ENCODE measurements at regions not wholly inside any gene's neighbourhood (a gene's known extent, or its start where the extent isn't known, plus 50 kb on each side); places are given as distances from the start of the nearest gene placed in this dataset.

DNA sequence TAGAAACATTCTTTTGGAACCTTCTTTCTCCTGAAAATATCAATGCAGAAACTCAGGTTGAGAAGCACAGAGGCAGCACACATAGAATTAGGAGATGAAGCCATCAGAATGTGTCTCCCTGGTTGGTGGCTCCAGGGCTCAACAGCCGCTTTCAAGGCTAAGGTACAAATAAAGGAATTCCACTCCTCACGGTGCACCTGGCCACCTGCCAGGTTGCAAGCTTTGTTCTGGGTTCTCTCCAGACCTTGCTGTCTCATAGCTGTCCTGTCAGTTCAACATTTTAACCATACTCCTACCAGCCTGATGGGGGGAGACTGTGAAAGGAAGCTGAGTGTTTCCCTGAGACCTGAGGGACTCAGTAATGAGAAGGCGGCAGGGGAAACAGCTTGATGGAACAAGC is 96.3 kb upstream of the HPF1 start (continued):
- TF ChIP-seq, protein P1, sequence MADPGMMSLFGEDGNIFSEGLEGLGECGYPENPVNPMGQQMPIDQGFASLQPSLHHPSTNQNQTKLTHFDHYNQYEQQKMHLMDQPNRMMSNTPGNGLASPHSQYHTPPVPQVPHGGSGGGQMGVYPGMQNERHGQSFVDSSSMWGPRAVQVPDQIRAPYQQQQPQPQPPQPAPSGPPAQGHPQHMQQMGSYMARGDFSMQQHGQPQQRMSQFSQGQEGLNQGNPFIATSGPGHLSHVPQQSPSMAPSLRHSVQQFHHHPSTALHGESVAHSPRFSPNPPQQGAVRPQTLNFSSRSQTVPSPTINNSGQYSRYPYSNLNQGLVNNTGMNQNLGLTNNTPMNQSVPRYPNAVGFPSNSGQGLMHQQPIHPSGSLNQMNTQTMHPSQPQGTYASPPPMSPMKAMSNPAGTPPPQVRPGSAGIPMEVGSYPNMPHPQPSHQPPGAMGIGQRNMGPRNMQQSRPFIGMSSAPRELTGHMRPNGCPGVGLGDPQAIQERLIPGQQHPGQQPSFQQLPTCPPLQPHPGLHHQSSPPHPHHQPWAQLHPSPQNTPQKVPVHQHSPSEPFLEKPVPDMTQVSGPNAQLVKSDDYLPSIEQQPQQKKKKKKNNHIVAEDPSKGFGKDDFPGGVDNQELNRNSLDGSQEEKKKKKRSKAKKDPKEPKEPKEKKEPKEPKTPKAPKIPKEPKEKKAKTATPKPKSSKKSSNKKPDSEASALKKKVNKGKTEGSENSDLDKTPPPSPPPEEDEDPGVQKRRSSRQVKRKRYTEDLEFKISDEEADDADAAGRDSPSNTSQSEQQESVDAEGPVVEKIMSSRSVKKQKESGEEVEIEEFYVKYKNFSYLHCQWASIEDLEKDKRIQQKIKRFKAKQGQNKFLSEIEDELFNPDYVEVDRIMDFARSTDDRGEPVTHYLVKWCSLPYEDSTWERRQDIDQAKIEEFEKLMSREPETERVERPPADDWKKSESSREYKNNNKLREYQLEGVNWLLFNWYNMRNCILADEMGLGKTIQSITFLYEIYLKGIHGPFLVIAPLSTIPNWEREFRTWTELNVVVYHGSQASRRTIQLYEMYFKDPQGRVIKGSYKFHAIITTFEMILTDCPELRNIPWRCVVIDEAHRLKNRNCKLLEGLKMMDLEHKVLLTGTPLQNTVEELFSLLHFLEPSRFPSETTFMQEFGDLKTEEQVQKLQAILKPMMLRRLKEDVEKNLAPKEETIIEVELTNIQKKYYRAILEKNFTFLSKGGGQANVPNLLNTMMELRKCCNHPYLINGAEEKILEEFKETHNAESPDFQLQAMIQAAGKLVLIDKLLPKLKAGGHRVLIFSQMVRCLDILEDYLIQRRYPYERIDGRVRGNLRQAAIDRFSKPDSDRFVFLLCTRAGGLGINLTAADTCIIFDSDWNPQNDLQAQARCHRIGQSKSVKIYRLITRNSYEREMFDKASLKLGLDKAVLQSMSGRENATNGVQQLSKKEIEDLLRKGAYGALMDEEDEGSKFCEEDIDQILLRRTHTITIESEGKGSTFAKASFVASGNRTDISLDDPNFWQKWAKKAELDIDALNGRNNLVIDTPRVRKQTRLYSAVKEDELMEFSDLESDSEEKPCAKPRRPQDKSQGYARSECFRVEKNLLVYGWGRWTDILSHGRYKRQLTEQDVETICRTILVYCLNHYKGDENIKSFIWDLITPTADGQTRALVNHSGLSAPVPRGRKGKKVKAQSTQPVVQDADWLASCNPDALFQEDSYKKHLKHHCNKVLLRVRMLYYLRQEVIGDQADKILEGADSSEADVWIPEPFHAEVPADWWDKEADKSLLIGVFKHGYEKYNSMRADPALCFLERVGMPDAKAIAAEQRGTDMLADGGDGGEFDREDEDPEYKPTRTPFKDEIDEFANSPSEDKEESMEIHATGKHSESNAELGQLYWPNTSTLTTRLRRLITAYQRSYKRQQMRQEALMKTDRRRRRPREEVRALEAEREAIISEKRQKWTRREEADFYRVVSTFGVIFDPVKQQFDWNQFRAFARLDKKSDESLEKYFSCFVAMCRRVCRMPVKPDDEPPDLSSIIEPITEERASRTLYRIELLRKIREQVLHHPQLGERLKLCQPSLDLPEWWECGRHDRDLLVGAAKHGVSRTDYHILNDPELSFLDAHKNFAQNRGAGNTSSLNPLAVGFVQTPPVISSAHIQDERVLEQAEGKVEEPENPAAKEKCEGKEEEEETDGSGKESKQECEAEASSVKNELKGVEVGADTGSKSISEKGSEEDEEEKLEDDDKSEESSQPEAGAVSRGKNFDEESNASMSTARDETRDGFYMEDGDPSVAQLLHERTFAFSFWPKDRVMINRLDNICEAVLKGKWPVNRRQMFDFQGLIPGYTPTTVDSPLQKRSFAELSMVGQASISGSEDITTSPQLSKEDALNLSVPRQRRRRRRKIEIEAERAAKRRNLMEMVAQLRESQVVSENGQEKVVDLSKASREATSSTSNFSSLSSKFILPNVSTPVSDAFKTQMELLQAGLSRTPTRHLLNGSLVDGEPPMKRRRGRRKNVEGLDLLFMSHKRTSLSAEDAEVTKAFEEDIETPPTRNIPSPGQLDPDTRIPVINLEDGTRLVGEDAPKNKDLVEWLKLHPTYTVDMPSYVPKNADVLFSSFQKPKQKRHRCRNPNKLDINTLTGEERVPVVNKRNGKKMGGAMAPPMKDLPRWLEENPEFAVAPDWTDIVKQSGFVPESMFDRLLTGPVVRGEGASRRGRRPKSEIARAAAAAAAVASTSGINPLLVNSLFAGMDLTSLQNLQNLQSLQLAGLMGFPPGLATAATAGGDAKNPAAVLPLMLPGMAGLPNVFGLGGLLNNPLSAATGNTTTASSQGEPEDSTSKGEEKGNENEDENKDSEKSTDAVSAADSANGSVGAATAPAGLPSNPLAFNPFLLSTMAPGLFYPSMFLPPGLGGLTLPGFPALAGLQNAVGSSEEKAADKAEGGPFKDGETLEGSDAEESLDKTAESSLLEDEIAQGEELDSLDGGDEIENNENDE (IDR thresholded peaks at IDR 0.05; ENCODE audit: insufficient replicate concordance, low read length): no peak
- TF ChIP-seq, protein P2, sequence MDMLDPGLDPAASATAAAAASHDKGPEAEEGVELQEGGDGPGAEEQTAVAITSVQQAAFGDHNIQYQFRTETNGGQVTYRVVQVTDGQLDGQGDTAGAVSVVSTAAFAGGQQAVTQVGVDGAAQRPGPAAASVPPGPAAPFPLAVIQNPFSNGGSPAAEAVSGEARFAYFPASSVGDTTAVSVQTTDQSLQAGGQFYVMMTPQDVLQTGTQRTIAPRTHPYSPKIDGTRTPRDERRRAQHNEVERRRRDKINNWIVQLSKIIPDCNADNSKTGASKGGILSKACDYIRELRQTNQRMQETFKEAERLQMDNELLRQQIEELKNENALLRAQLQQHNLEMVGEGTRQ (IDR thresholded peaks at IDR 0.05; ENCODE audit: low read length): no peak
- TF ChIP-seq BRCA1 (IDR thresholded peaks at IDR 0.05; ENCODE audit: low read depth, low read length) (no peak), JUND (IDR thresholded peaks at IDR 0.05; ENCODE audit: low read length) (no peak), CHD1 (IDR thresholded peaks at IDR 0.05; ENCODE audit: low read depth, low read length) (no peak), RXRA (IDR thresholded peaks at IDR 0.05; ENCODE audit: insufficient read depth, low read depth, low read length) (no peak), TBP (IDR thresholded peaks at IDR 0.05; ENCODE audit: low read depth, low read length) (no peak), SAP30 (IDR thresholded peaks at IDR 0.05; ENCODE audit: insufficient read depth, insufficient replicate concordance, low read length) (no peak), RBBP5 (IDR thresholded peaks at IDR 0.05; ENCODE audit: borderline replicate concordance, low read depth, low read length) (no peak), CBX5 (IDR thresholded peaks at IDR 0.05; ENCODE audit: low read depth, low read length) (no peak)

Measured in H1 (cell line).